ENCODE measurements at regions not wholly inside any gene's neighbourhood (a gene's known extent, or its start where the extent isn't known, plus 50 kb on each side); places are given as distances from the start of the nearest gene placed in this dataset.
A peak's percentile ranks its signal among the peaks of the same experiment; 100 is the strongest.

DNA sequence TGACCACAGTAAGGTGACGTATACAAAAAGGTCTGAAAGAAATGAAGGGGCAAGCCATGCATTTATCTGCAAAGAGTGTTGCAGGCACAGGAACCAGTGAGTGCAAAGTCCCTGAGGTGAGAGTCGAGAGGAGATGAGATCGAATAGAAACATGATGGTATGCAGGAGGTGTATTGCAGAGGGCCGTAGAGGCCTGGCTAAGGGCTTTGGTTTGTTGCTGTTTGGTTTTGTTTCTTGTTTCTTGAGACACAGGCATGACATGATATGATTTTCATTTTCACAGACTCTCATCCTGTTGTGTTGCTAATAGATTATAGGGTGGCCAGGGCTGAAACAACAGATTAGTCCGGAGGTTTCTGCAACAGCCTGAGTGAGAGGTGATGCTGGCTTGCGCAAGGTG lies 80.4 kb downstream of the HSPH1 start:
- DNase-seq (ENCODE audit: low spot score) = no peak

- no peak for DNase-seq (ENCODE audit: low spot score)
Measured at GRCh38 chr13:31074756-31075155, 86.9 kb downstream of the HSPH1 start.

- no peak for DNase-seq (ENCODE audit: low spot score)
Measured at GRCh38 chr13:31073859-31074718, 87.6 kb downstream of the HSPH1 start.

- DNase-seq (ENCODE audit: low spot score) = peak; percentile 31
Measured at GRCh38 chr13:31072041-31072440, 89.7 kb downstream of the HSPH1 start.

GRCh38 chr13:31069808-31070534 lies 91.7 kb downstream of the HSPH1 start:
- DNase-seq (ENCODE audit: low spot score) = no peak

GRCh38 chr13:31068119-31068423 lies 93.6 kb downstream of the HSPH1 start:
- DNase-seq (ENCODE audit: low spot score) = no peak

DNA sequence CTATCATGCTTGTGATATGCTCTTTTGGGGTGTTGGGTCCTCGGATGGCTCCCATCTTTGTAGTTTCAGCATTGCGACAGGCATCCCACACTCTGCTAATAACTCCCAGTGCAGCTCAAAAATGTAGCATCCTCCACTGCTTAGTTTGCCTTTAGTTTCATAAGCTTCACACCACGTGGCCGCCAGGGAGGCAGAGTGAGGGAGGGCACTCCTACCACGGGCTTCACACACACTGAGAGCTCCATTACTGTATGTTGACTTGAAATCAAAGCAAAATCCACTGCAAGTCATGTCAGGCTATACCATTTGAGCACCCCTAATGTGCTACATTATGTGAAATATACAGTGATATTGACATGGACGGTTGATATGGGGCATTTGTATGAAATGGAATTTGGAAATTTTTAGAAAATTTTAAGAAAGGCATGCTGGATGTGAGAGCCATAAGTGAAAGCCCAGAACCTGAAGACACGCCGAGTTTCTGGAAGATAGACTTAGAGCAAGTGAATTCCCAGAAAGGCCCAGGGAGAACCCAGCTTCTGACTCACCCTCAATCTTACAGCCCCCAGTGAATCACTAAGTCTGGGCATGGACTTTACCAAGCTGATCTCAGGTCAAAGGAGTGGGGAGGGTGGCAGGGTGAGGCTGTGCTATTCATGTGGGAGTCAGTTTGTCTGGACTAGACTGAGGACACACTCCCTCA lies 94.1 kb downstream of the HSPH1 start:
- DNase-seq (ENCODE audit: low spot score) = peak; percentile 61

GRCh38 chr13:31064636-31065035 lies 97.1 kb downstream of the HSPH1 start:
- no peak for DNase-seq (ENCODE audit: low spot score)

- DNase-seq (ENCODE audit: low spot score) = no peak
Measured at GRCh38 chr13:31063772-31064171, 97.9 kb downstream of the HSPH1 start.

GRCh38 chr13:31060655-31061054 lies 101.0 kb downstream of the HSPH1 start:
- DNase-seq (ENCODE audit: low spot score) = no peak

DNA sequence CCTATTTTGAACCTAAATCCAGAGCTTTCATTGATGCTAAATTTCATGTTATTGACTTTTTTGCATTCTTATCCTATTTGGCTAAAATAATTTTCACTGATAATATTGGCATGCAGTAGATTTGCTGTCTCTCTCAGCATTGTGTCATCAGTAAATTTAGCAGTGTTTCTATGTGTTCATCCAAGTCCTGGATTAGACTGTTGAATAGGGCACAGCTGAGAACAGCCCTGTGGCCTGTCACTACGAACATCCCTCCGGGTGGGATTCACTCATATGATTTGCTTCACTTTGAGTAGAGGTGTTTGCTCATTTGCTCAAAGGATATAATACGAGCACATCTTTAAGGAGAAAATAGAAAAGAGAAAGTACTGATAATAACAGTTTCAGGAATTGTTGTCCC lies 101.5 kb downstream of the HSPH1 start:
- no peak for DNase-seq (ENCODE audit: low spot score)

DNA sequence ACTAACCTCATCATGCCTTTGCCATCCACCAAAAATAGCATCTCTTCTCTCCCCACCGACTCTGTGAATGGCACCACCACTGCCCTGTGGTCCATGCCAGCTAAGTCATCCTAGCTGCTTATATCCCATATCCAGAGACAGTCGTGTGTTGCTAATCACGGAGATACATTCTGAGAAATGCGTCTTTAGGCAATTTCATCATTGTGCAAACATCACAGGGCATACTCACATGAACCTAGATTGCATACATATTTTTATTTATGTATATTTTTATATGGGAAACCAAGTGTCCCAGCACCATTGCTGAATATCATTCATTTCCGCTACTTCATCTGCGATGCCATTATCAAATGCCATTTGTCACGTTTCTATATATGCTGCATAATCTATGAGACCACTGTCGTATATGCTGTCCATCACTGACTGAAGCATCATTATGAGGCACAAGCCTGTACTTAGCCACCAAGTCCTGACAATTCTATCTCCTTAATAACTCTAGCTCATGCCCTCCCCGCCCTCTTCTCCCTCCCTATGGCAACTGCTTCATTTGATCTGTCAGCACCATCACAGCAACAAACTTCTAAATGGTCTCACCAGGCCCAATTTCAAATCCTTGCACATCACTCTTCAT lies 104.2 kb downstream of the HSPH1 start:
- DNase-seq (ENCODE audit: low spot score) = no peak

DNA sequence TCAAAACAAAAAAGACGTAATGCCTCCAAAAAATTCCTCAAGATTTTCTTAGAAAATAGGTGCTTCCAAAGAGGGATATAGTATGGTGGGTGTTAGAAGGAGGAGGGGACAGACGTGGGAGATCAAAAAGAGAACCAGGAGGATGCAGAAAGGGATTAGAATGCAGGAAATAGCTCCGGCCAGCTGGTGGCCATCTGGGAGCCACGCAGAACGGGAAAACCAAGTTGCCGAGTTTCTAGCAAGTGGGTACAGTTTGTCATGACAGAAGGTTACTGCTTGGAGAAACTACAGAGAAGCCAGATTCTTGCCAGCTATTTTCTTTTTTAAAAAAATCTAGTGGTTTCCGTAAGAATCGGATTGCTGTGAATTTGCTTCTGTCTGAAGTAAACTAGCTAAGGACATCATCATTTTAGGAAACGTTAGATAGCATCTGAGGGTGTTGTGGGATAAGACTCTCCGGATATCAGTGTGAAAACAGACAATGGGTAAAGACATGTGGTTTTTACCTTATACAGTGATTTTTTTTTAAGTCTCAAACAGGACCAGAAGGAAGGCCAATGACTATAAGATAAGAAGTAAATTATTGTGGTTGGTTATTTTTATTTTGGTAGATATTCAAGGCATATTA lies 104.9 kb downstream of the HSPH1 start:
- peak; percentile 65 for DNase-seq (ENCODE audit: low spot score)

- DNase-seq (ENCODE audit: low spot score) = no peak
Measured at GRCh38 chr13:31055589-31055988, 106.1 kb downstream of the HSPH1 start.

DNA sequence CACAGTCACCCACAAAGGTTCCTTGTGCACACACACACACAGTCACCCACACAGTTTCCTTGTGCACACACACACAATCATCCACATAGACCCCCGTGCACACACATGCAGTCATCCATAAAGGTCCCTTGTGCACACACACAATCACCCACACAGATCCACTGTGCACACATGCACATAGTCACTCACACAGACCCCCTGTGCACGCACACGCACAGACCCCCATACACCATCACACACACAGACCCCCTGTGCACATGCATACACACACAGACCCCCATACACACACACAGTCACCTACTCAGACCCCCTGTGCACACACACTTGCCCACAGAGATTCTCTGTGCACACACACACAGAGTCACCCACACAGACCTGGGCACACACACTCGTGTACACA lies 107.1 kb downstream of the HSPH1 start:
- DNase-seq (ENCODE audit: low spot score) = no peak

DNA sequence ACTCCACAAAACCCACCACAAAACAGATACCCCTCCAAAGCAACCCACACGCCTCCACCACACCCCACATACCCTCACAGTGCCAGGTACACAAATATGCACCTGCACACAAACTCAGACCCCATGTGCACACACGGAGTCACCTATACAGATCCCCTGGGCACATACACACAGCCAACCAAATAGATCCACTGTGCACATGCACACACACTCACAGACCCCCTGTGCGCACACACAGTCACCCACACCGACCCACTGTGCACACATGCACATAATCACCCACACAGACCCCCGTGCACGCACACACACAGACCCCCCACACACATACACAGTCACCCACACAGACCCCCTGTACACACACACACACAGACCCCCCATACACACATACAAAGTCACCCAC lies 107.8 kb downstream of the HSPH1 start:
- no peak for DNase-seq (ENCODE audit: low spot score)

GRCh38 chr13:31053091-31053490 lies 108.6 kb downstream of the HSPH1 start:
- no peak for DNase-seq (ENCODE audit: low spot score)

GRCh38 chr13:31052478-31052877 lies 109.2 kb downstream of the HSPH1 start:
- DNase-seq (ENCODE audit: low spot score) = no peak

- no peak for DNase-seq (ENCODE audit: low spot score)
Measured at GRCh38 chr13:31051999-31052398, 109.7 kb downstream of the HSPH1 start.

- DNase-seq (ENCODE audit: low spot score) = no peak
Measured at GRCh38 chr13:31050486-31051400, 111.0 kb downstream of the HSPH1 start.

DNA sequence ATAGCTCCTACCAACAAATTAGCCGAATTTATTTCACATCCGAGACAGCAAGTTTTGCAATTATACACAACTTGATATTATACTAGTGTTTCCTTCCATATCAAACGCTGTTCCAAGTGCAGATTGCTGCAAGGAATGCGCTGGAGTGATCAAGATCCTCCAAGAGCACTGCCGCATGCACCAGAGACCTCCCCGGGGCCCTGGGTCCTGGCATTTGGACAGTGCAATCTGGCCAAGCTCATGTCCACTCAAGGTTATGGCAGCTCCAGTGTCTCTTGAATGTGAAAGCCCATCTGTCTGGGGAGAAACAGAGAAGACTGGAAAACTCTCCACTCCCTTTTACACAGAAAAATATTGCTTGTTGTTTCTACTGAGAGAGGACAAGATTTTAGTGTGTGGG lies 111.9 kb downstream of the HSPH1 start:
- DNase-seq (ENCODE audit: low spot score) = no peak
